ENCODE measurements at regions not wholly inside any gene's neighbourhood (a gene's known extent, or its start where the extent isn't known, plus 50 kb on each side); places are given as distances from the start of the nearest gene placed in this dataset.

DNA sequence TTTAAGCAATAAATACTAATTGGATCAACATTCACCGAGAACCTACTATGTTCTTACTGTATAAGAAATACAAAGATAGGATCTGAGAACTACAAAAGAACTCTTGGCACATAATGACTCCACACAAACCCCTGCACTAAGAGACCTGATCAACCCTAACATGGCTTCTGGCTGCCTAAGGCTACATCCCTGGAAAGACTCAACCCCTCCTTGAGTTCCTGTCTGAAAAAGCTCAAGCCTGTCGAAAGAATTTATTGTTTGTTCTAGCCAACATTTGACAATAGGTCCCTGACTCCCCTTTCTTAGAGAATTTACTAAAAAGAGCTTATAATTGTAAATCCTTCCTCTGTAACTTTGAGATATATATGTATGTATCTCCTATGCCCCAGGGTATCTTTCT is 125.3 kb upstream of the SGCE start (continued):
- TF ChIP-seq, protein P1, sequence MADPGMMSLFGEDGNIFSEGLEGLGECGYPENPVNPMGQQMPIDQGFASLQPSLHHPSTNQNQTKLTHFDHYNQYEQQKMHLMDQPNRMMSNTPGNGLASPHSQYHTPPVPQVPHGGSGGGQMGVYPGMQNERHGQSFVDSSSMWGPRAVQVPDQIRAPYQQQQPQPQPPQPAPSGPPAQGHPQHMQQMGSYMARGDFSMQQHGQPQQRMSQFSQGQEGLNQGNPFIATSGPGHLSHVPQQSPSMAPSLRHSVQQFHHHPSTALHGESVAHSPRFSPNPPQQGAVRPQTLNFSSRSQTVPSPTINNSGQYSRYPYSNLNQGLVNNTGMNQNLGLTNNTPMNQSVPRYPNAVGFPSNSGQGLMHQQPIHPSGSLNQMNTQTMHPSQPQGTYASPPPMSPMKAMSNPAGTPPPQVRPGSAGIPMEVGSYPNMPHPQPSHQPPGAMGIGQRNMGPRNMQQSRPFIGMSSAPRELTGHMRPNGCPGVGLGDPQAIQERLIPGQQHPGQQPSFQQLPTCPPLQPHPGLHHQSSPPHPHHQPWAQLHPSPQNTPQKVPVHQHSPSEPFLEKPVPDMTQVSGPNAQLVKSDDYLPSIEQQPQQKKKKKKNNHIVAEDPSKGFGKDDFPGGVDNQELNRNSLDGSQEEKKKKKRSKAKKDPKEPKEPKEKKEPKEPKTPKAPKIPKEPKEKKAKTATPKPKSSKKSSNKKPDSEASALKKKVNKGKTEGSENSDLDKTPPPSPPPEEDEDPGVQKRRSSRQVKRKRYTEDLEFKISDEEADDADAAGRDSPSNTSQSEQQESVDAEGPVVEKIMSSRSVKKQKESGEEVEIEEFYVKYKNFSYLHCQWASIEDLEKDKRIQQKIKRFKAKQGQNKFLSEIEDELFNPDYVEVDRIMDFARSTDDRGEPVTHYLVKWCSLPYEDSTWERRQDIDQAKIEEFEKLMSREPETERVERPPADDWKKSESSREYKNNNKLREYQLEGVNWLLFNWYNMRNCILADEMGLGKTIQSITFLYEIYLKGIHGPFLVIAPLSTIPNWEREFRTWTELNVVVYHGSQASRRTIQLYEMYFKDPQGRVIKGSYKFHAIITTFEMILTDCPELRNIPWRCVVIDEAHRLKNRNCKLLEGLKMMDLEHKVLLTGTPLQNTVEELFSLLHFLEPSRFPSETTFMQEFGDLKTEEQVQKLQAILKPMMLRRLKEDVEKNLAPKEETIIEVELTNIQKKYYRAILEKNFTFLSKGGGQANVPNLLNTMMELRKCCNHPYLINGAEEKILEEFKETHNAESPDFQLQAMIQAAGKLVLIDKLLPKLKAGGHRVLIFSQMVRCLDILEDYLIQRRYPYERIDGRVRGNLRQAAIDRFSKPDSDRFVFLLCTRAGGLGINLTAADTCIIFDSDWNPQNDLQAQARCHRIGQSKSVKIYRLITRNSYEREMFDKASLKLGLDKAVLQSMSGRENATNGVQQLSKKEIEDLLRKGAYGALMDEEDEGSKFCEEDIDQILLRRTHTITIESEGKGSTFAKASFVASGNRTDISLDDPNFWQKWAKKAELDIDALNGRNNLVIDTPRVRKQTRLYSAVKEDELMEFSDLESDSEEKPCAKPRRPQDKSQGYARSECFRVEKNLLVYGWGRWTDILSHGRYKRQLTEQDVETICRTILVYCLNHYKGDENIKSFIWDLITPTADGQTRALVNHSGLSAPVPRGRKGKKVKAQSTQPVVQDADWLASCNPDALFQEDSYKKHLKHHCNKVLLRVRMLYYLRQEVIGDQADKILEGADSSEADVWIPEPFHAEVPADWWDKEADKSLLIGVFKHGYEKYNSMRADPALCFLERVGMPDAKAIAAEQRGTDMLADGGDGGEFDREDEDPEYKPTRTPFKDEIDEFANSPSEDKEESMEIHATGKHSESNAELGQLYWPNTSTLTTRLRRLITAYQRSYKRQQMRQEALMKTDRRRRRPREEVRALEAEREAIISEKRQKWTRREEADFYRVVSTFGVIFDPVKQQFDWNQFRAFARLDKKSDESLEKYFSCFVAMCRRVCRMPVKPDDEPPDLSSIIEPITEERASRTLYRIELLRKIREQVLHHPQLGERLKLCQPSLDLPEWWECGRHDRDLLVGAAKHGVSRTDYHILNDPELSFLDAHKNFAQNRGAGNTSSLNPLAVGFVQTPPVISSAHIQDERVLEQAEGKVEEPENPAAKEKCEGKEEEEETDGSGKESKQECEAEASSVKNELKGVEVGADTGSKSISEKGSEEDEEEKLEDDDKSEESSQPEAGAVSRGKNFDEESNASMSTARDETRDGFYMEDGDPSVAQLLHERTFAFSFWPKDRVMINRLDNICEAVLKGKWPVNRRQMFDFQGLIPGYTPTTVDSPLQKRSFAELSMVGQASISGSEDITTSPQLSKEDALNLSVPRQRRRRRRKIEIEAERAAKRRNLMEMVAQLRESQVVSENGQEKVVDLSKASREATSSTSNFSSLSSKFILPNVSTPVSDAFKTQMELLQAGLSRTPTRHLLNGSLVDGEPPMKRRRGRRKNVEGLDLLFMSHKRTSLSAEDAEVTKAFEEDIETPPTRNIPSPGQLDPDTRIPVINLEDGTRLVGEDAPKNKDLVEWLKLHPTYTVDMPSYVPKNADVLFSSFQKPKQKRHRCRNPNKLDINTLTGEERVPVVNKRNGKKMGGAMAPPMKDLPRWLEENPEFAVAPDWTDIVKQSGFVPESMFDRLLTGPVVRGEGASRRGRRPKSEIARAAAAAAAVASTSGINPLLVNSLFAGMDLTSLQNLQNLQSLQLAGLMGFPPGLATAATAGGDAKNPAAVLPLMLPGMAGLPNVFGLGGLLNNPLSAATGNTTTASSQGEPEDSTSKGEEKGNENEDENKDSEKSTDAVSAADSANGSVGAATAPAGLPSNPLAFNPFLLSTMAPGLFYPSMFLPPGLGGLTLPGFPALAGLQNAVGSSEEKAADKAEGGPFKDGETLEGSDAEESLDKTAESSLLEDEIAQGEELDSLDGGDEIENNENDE (IDR thresholded peaks at IDR 0.05; ENCODE audit: insufficient replicate concordance, low read length): no peak
- TF ChIP-seq POLR2AphosphoS5 (IDR thresholded peaks at IDR 0.05; ENCODE audit: low read depth, low read length) (no peak), BACH1 (IDR thresholded peaks at IDR 0.05; ENCODE audit: low read length) (no peak), TAF7 (optimal IDR thresholded peaks at IDR 0.05; ENCODE audit: borderline replicate concordance, low read depth, low read length) (no peak)

Measured in H1 (cell line).